Retinal pigment epithelial cell (primary cell): ENCODE measurements at regions not wholly inside any gene's neighbourhood (a gene's known extent, or its start where the extent isn't known, plus 50 kb on each side); places are given as distances from the start of the nearest gene placed in this dataset.

Experiments
- DNase-seq: peaks from one replicate; pipeline ENCODE4 v3.0.0-alpha.2; 2010; ENCODE audit warnings: low read depth
- H3K4me3 ChIP-seq: 2 replicates; pipeline ENCODE4 v1.5.1; 2011; ENCODE audit warnings: mild to moderate bottlenecking, low read length, control low read depth, moderate library complexity
- CTCF ChIP-seq: conservative IDR thresholded peaks from 2 replicates; pipeline ENCODE4 v1.5.1; 2011; ENCODE audit warnings: low read depth, low read length, control low read depth, inconsistent platforms

GRCh38 chr10:104505521-104506042, 135.5 kb upstream of the SORCS3 start:
- DNase-seq = no peak
- TF ChIP-seq CTCF = no peak
- H3K4me3 ChIP-seq = no peak overlapping the region

DNA sequence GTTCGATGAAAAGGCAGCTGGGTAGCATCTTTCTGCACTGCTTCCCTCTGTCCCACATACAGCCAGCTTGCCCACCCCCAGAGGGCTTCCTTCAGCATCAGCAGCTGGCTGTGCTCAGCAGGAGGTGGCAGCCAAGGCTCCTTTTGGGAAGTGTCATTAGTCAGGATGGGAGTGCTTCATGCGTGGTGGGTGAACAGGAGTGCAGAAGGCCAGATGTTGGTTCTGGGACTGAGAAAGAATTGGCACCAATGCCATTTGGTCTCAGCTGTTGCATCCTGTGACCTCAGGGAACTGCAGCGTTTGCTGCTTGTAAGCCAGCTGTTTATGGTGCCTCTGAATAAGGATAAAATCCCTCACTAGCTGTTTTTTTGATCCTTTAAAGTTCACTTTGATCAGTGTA, 131.1 kb upstream of the SORCS3 start:
- DNase-seq = no peak
- no peak for TF ChIP-seq CTCF
- no peak overlapping the region for H3K4me3 ChIP-seq

DNA sequence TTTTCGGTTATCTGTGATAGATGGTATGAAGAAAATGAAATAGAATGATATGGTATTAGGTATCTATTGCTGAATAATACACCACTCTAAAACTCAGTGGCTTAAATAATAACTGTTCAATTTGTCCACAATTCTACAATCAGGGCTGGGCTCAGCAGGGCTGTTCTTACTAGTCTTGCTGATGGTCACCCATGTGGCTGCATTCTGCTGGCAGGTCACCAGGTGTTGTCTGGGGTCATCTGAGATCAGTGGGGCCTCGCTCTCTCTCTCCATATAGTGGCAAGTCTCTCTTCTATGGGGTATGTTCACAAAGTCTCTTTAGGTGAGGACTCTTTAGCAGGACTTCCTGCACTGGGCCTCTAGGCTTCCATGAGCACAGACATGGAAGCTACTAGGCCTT, 130.4 kb upstream of the SORCS3 start:
- H3K4me3 ChIP-seq = no peak overlapping the region
- no peak for TF ChIP-seq CTCF
- no peak for DNase-seq

DNA sequence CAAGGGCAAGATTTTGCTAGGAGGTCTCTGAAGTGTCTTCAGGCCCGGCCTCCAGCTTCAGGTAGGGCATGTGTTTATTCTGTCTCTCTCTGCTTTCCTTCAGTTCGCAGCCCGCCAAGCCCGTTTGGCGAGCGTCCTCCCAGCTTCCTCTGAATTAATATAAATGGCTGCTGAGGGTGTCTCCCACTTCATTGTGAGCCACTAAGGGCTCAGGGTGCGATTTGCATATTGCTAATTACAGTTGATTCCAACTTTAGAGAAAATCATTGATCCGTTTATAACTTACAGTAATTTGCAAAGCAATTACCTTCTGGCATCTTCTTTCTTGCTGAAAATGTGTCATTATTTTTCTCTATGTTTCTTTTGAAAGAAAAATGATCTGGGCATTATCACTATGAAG, 128.3 kb upstream of the SORCS3 start:
- no peak for TF ChIP-seq CTCF
- H3K4me3 ChIP-seq = no peak overlapping the region
- no peak for DNase-seq

GRCh38 chr10:104515678-104516199, 125.4 kb upstream of the SORCS3 start:
- TF ChIP-seq CTCF = no peak
- no peak for DNase-seq
- no peak overlapping the region for H3K4me3 ChIP-seq

- no peak for TF ChIP-seq CTCF
- DNase-seq = no peak
- H3K4me3 ChIP-seq = no peak overlapping the region
Observed at GRCh38 chr10:104516986-104517385, 124.1 kb upstream of the SORCS3 start.

- TF ChIP-seq CTCF = no peak
- H3K4me3 ChIP-seq = no peak overlapping the region
- DNase-seq = no peak
Observed at GRCh38 chr10:104517946-104518345, 123.1 kb upstream of the SORCS3 start.
